HG02973 (cell line): ENCODE measurements at regions not wholly inside any gene's neighbourhood (a gene's known extent, or its start where the extent isn't known, plus 50 kb on each side); places are given as distances from the start of the nearest gene placed in this dataset.

Source experiments
- ATAC-seq: cut with Tn5 transposase; IDR thresholded peaks from one replicate; pipeline ENCODE4 v1.9.1; 2021; ENCODE audit warnings: moderate library complexity; ENCODE audit not compliant: unreplicated experiment

DNA sequence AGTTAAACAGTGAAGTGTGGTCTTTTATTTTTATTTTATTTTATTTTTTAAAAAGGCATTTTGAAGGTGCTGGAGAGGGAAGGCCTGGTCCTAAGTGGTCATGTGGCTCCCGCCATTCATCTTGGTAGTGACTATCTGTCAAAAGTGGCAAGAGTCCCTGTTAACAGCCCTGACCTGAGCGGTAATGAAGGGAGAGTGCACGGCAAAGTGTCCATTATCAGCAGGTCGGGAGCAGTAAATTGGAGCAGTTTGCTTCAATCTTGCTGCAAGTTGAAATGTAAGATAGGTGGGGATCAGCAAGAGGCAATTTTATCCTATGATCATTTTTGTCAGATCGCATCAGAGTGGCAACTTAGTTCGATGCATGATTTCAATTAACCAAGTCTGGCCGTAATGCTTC lies 227.4 kb upstream of the SP4 start:
- ATAC-seq, result no peak

DNA sequence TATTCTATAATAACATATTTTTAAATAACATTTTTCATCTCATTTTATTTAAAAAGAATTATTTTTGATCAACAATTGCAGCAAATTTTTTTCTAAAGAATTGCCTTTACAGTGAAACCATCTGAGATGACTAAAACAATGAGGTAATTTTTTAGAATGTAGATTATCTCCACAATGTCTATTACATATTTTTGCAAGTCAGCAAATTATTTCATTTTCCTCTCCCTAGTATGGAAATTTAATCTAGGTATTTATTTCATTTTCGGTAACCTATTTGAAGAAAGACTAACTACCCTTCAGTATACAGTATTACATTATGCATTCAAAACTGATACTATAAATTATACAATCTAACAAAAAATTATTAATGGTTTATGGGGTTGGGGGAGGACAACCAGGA lies 213.2 kb upstream of the SP4 start:
- ATAC-seq, result no peak

DNA sequence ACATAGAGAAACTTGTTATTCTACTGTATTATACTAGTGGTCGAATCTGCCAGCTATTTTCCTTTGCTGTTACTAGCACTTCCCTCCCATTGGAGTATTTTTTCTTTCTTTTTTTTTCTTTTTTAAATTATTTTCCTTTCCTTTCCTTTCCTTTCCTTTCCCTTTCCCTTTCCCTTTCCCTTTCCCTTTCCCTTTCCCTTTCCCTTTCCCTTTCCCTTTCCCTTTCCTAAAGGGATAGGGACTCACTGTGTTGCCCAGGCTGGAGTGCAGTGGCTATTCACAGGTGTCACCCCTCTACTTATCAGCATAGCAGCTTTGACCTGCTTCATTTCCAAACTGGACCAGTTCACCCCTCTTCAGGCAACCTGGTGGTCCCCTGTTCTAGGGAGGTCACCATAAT lies 212.6 kb upstream of the SP4 start:
- no peak for ATAC-seq

DNA sequence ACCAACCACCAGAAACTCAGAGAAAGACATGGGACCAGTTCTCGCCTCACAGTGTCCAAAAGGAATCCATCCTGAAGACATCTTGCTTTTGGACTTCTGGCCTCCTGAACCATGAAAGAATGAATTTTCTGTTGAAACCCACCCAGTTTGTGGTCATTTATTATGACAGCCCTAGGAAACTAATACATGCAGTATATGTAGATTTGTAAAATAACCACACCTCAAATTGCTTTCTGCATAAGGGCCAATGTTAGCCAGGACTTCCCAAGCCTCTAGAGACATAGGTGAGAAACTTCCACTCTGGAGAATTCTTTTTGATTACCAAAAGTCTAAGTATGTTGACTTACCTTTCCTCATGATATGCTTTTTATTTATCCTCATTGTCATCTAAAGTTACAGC lies 210.5 kb upstream of the SP4 start:
- no peak for ATAC-seq

DNA sequence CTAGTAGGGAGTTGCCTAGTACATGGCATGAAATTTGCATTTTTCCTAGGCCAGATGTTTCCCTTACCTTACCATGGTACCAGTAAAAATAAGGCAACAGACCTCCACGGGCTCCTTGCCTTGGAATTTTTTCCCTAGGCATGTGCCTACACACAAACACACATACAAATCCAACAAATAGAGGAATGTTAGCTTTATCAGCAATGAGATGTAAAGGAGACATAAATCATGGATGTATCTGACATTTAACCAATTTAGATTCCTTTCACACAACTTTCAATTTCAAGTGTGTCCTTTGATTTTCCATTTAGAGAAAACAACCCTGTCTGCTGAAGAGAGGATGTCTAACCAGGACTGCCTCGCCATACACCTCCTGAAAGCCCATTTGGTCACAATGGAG lies 209.7 kb upstream of the SP4 start:
- ATAC-seq, result no peak

DNA sequence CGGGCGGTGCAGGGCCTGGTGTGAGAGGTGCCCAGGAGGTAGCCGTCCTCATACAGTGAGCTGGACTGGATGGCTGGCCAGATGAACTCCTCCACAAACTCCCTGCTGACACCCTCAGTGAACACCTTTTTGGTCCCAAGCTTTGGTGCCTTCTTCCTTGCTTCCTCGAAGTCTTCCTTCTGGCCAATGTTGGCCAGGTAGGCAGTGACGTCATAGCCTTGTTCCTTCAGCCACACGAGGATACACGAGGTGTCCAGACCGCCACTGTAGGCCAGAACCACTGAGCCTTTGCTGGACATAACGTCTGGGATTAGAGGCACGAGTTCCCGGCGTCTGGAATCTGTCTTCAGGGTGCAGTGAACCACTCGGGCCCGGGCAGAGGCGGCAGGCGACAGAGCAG lies 206.8 kb upstream of the SP4 start:
- no peak for ATAC-seq

DNA sequence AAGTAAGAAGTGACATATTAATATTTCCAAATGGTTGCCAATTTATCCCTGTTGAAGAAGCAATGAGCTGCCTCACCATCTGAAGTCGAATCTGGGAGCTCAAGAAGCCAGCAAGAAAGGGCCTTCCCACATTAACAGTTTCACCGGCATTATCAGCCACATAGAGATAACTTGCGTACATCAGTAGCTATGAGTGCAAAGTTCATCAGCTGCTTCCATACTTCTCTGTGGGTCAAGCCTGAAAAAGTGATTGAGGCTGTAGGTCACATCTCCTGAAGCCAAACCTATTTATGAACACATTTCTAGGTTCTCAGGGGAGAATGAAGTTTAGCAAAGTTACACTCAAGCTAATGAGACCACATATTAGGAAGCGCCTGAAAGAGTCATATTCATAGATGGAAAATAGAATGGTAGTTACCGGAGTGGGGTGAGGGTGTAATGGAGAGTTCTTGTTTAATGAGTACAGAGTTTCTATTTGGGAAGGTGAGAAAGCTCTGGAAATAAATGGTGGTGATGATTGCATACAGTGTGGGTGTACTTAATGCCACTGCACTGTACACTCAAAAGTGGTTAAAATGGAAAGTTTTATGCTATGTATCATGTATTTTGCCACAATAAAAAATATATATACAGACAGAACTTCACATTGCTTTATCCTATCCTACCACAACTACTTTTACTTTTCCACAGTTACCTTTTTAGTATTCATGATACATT lies 189.3 kb upstream of the SP4 start:
- ATAC-seq, result no peak

DNA sequence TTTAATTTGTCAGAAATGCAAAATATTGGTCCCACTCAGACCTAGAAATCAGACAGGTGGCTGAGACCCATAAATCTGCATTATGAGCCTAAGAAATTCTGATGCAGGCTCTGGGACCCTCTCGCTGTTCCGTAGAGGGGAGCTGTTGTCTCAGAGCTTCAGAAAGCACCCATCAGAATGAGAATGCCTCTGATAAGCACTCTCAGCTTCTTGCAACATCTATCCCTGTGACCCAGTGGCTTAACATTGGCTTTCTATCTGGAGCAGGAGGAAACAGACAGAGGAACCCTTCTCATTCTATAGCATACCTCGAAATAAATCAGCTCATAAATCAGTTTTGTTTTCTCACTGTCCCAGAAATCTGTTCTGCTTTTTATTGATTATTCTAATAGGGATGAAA lies 184.6 kb upstream of the SP4 start:
- ATAC-seq, result no peak

DNA sequence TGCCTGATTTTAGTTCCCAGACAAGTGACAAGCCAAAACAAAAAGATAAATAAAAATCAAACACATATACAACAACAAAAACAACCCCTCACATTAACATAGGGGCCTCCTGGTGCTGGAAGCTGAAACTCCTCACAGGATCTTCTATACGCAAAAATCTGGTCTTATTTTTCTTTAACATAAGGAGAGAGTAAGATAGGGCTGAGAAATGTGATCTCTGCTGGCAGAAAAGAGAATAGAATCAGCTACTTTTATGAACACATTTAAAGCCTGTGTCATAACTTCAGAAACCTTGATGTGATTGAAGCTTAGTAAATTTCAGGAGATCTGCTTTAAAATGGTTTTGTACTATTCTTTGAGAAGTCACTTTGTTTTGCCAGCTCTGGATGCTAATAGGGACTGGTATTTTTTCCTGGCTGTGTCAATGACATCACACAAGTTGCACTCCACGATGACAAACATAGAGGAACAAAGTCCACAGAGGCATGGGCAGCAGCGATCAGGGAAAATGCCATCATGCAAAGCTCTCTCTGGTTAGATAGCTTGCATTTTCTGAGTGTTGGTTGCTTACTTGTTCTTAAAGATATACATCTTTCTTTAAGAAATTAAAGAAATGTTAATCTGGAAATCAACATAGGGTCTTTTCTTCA lies 176.6 kb upstream of the SP4 start:
- no peak for ATAC-seq

DNA sequence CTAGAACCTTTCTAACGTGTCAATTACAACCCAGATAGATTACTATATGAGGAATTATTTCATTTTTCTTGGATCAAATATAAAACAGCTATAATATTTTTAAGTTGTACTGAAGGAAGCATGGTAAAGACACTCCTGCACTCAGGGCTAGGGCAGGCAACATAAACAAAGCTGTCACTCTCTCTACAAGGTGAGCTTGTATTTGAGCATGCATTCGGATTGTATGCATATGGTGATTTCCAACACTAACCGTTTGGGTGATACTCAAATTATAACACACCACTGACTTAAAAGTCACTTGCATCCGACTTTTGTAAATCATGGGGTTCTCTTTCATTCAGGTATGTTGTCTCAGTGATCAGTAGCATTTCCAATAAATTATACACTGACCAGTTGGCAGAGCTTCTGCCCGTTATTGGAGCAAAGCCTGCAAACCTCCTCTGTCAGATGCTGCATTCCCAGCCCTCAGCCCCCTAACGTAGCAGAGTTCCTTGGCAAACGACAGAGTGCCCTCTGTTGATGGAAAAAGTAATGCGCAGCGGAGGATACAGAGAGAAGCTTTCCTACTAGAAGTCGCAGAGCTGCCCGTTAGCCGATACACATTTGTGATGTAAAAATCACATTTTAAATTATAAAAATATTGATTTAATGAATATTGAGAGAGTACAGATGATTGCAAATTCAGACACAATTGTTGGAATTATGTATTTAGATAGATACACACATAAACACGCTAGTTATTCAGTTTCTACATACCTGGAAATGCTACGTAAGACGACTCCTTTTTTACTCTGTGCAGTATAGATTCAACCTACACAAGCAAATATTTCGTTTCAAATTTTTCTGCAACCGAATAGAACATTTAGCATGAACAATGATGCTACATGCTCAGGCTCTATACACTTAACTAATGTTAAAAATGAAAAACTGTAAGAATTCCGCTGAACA lies 173.9 kb upstream of the SP4 start:
- ATAC-seq, result no peak

DNA sequence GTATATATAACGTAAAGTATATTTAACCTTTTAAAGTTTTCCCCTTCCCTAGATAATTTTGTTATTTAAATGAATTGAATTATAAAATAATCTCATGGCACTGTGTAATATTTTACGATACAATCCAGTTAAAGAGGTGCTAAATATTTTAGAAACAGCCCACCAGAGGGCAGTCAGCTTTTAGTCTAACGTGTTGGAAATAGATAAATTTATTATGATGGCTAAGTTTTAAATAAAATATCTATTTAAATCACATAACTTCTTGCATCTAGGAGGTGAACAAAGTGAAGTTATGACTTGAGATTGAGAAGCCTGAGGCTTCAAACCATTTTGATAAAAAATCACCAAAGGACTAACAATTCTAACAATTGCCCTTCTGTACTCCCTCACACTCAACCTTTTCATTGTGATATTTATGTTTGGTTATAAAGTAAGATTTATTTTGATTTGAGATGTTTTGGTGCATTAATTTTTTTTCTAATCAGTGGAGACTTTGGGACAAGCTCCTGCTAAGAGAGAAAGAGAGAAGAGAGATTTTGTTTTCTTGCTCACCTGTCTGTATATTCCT lies 171.5 kb upstream of the SP4 start:
- no peak for ATAC-seq

DNA sequence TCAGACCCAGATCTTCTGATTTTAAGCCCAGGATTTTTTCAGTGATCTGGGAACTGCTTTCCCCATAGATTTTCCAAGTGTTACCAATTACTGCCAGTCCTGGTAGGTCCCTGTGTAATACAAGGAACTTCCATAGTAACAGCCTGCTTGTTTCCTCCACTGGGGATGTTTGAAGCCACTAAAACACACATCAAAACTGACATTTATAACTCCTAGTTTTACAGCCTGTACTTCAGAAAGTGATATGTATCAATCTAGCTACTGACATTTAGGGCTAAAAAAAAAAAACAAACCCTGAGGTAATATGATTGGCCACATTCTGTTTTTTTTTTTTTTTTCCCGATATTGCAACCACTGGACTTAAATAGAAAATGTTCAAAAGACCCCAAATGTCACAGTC lies 166.9 kb upstream of the SP4 start:
- ATAC-seq, result no peak

DNA sequence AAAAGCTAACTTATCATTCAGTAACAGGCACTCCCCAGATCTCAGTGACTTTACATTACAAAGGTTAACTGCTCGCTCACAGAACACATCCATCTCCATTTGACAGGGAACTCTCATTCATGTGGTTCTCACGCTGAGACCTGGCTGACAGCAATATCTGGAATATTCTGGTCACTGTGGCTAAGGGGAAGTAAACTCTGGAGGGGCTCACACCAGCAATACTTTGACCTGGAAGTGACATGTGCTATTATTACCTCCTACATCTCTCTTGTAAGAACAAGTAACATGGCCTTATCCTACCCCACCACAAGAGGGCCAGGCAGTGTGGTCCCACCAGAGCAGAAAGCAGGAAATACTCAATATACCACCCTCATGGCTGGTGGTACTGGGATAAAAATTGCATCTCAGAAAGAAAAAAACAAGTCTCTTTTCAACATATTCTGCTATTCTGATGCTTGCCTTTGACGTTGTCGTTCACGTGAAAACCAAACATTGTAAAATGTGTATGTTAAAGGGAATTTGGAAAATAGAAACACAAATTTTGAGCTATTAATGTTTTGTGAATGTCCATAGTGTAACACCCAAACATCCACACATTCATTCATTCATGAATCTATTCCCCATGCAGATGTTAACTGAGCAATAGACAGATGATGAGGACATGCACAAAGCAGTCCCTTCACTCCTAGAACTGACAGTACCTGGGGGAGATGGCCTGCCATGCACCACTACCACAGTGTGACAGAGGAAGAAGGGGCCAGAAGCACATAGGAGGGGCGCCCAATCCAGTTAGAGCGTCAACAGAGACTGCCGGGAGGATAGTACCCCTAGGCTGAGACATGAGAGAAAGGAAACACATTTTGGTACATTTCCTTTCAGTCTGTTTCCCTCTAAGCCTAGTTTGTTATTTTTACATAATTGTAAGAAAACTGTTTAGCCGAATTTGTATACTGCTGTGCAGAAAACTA lies 166.0 kb upstream of the SP4 start:
- ATAC-seq, result peak; percentile 92

DNA sequence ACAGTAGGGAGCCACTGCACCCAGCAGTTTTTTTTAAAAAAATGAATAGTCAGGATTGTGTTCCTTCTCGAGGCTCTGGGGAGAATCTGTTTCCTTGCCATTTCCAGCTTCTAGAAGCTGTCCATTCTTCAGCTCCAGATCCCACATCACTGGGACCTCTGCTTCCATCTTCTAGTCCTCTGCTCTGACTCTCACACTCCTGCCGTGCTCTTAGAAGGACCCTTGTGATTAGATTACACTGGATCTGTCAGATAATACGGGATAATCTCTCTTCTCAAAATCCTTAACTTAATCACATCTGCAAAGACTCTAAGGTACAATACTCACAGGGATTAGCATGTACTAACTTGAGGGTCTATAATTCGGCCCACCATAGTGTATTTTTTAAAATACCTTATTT lies 158.9 kb upstream of the SP4 start:
- no peak for ATAC-seq

DNA sequence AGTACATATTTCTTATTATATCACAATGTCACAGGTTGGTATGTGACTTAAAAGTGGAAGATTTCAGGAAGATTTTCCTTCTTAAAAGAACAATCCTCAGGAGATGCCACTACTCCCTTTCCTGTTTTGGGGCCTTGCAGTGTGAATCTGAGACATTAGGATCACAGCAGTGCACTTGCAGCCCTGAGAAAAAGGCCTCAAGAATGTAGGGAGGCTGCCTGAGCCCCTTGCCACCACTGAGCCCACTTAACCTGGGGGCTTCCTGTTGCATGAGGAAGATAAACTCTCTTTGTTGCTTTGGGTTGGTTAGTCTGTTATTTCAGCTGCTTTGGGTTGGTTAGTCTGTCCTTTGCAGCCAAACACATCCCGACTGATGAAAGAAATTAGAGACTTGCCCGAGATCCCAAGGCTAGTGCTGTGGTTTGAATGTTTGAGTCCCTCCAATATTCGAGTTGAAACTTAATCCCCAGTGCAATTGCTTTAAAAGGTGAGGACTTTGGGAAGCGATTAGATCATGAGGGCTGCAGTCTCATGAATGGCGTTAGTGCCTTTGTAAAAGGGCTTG lies 151.3 kb upstream of the SP4 start:
- ATAC-seq, result no peak

DNA sequence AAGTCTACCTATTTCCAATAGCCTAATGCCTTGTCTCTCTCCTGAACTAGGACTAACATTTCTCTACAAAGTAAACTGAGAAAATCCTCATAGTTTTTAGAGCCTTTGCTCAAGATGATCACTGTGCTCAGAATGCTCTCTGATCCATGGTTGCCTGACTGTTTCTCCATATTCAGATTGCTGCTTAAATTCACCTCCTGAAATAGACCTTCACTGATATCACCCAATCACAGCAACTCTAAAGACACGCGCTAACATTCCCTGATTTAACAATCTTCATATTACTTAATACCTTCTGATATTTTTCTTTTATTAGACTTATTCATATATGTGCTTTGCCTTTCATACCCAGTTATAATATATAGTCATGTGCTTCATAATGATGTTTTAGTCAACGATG lies 148.9 kb upstream of the SP4 start:
- ATAC-seq, result no peak

DNA sequence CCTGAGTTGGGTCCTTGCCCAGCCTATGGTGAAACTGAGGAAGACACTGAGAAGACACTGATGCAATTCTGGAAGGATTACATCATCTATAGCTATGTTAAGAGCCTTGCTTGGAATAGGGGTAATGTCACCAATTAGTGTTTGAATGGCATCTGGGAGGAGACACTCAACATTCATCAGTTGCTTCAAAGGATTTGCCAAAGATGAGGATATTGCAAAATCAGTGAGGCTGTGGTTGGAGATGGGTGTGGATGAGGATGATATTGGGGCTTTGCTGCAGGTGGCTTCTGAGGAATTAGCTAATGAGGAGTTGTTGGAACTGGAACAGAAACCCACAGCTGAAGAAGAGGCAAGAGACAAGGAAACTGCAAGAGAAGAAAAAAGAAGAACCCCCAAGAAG lies 146.7 kb upstream of the SP4 start:
- no peak for ATAC-seq

DNA sequence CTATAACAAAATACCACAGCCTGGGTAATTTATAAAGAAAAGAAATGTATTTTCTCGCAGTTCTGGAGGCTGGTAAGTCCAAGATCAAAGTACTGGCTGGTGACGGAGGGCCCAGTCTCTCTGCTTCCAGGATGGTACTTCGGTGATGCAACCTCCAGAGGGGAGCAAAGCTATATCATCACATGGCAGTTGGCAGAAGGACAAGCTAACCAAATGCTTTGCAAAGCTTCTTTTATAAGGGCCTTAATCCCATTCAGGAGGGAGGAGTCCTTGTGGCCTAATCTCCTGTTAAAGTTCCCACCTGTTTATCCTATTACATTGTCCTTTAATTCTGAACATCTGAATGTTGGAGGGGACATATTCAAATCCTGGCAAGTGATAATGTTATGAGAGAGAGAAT lies 134.1 kb upstream of the SP4 start:
- ATAC-seq, result no peak

DNA sequence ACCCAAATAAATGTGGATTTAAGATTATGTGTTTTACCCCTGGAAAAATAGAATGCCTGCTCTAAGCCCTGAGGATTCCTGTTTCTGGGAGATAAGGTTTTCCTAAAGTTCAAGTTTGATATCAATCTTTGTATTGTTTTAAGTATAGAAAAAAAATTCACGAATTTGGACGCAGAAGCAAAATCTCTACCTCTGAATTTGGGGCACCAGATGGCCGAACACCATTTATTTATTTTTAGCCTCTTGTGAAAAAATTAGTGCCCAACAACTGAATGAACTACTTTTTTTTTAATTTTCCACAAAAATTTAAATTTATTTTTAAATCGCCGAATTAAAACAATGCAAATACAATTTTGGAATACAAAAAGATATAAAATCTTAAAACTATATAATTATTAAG lies 128.1 kb upstream of the SP4 start:
- no peak for ATAC-seq

DNA sequence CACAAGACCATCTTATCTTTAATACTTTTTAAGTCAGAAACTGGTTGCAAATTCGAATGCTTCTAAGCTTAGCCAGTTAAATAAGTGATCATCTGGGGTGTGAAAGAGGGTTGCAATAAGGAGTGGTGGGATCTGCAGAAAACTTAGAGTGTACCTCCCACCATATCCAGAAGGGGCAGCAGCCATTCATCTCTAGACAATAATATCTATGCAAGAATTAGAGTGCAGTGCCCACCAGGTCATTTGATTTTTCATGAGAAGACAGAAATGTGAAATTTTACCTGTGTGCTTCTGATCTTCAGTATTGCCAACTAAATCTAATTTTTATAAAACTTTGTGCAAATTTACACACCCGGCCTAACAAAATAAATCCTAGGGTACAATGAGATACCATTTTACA lies 127.2 kb upstream of the SP4 start:
- ATAC-seq, result no peak
